HepG2 (cell line): ENCODE measurements at regions not wholly inside any gene's neighbourhood (a gene's known extent, or its start where the extent isn't known, plus 50 kb on each side); places are given as distances from the start of the nearest gene placed in this dataset.

Experiments
- ARID4A ChIP-seq: sonication (generic); formaldehyde crosslinking; IDR thresholded peaks from 2 replicates; pipeline ENCODE4 v1.5.0; 2020; ENCODE audit warnings: mild to moderate bottlenecking, missing genetic modification reagents, borderline replicate concordance
- ASH2L ChIP-seq: fragments of 300-600, 200-600 bp; sonication (generic); IDR thresholded peaks from 2 replicates; pipeline ENCODE4 v1.7.0; 2017; ENCODE audit warnings: low read depth, mild to moderate bottlenecking, moderate library complexity, mixed read lengths, low read length; ENCODE audit not compliant: insufficient read length
- FOSL2 ChIP-seq: sonication (generic); formaldehyde crosslinking; IDR thresholded peaks from 2 replicates; pipeline ENCODE4 v1.4.0; 2020; ENCODE audit warnings: missing genetic modification reagents
- GATAD2A ChIP-seq: IDR thresholded peaks from 2 replicates; pipeline ENCODE4 v1.6.1; 2016
- HDAC1 ChIP-seq: sonication (generic); formaldehyde crosslinking; IDR thresholded peaks from 2 replicates; pipeline ENCODE4 v1.5.1; 2020; ENCODE audit warnings: mild to moderate bottlenecking, missing genetic modification reagents
- HNF4A ChIP-seq: sonication (generic); formaldehyde crosslinking; IDR thresholded peaks from 2 replicates; pipeline ENCODE4 v1.4.0; 2020; ENCODE audit warnings: missing genetic modification reagents
- KDM2A ChIP-seq: sonication (generic); formaldehyde crosslinking; IDR thresholded peaks from 2 replicates; pipeline ENCODE4 v1.4.0; 2020; ENCODE audit warnings: low read depth, missing genetic modification reagents, borderline replicate concordance
- KDM6A ChIP-seq: IDR thresholded peaks from 2 replicates; pipeline ENCODE4 v1.6.1; 2016; ENCODE audit warnings: low read depth
- LCORL ChIP-seq, 2 experiments: fragments of 450-650 bp in 1 of 2; sonication (generic) in 1 of 2; formaldehyde crosslinking in 1 of 2; IDR thresholded peaks; 2 replicates each; pipeline versions ENCODE4 v1.5.0 to v1.6.1; 2017 to 2020; ENCODE audit warnings: antibody characterized with exemption in 1 of 2, missing genetic modification reagents in 1 of 2
- RAD21 ChIP-seq: fragments of 450-650 bp; formaldehyde crosslinking; IDR thresholded peaks from 2 replicates; pipeline ENCODE4 v1.5.0; 2020; ENCODE audit warnings: mild to moderate bottlenecking
- SOX6 ChIP-seq, 2 experiments: fragments of 450-650 bp in 1 of 2; sonication (generic) in 1 of 2; formaldehyde crosslinking in 1 of 2; IDR thresholded peaks; 2 replicates each; pipeline versions ENCODE4 v1.4.0 to v1.6.1; 2017 to 2020; ENCODE audit warnings: antibody characterized with exemption in 1 of 2, mild to moderate bottlenecking in 1 of 2, missing genetic modification reagents in 1 of 2
- SP5 ChIP-seq: IDR thresholded peaks from 2 replicates; pipeline ENCODE4 v1.6.1; 2016; ENCODE audit warnings: low read depth, borderline replicate concordance
- TBX2 ChIP-seq: sonication (generic); formaldehyde crosslinking; IDR thresholded peaks from 2 replicates; pipeline ENCODE4 v1.5.0; 2020; ENCODE audit warnings: missing genetic modification reagents, mild to moderate bottlenecking, borderline replicate concordance
- ZBTB38 ChIP-seq: sonication (generic); formaldehyde crosslinking; IDR thresholded peaks from 2 replicates; pipeline ENCODE4 v1.5.1; 2020; ENCODE audit warnings: mild to moderate bottlenecking, missing genetic modification reagents
- ZBTB7B ChIP-seq: sonication (generic); formaldehyde crosslinking; IDR thresholded peaks from 2 replicates; pipeline ENCODE4 v1.4.0; 2020; ENCODE audit warnings: missing genetic modification reagents
- ZMYM4 ChIP-seq: sonication (generic); formaldehyde crosslinking; IDR thresholded peaks from 2 replicates; pipeline ENCODE4 v1.8.1; 2023; ENCODE audit warnings: mild to moderate bottlenecking, missing genetic modification reagents
- ZNF263 ChIP-seq: sonication (generic); formaldehyde crosslinking; IDR thresholded peaks from 2 replicates; pipeline ENCODE4 v1.4.0; 2020; ENCODE audit warnings: missing genetic modification reagents
- ZNF549 ChIP-seq: sonication (generic); formaldehyde crosslinking; IDR thresholded peaks from 2 replicates; pipeline ENCODE4 v1.5.0; 2020; ENCODE audit warnings: missing genetic modification reagents
- ZNF598 ChIP-seq: sonication (generic); formaldehyde crosslinking; IDR thresholded peaks from 2 replicates; pipeline ENCODE4 v1.5.1; 2020; ENCODE audit warnings: mild to moderate bottlenecking, missing genetic modification reagents, borderline replicate concordance
- ZNF710 ChIP-seq: sonication (generic); formaldehyde crosslinking; IDR thresholded peaks from 2 replicates; pipeline ENCODE4 v1.5.0; 2020; ENCODE audit warnings: mild to moderate bottlenecking, missing genetic modification reagents, borderline replicate concordance
- ZNF737 ChIP-seq: sonication (generic); formaldehyde crosslinking; IDR thresholded peaks from 2 replicates; pipeline ENCODE4 v1.5.0; 2020; ENCODE audit warnings: missing genetic modification reagents, mild to moderate bottlenecking, borderline replicate concordance
- ZNF816 ChIP-seq: sonication (generic); formaldehyde crosslinking; IDR thresholded peaks from 2 replicates; pipeline ENCODE4 v1.8.0; 2022; ENCODE audit warnings: missing genetic modification reagents, mild to moderate bottlenecking, borderline replicate concordance
- ZSCAN31 ChIP-seq: sonication (generic); formaldehyde crosslinking; IDR thresholded peaks from 2 replicates; pipeline ENCODE4 v1.5.0; 2020; ENCODE audit warnings: low read depth, mild to moderate bottlenecking, missing genetic modification reagents
- ZSCAN9 ChIP-seq: IDR thresholded peaks from 2 replicates; pipeline ENCODE4 v1.6.1; 2016; ENCODE audit warnings: borderline replicate concordance

DNA sequence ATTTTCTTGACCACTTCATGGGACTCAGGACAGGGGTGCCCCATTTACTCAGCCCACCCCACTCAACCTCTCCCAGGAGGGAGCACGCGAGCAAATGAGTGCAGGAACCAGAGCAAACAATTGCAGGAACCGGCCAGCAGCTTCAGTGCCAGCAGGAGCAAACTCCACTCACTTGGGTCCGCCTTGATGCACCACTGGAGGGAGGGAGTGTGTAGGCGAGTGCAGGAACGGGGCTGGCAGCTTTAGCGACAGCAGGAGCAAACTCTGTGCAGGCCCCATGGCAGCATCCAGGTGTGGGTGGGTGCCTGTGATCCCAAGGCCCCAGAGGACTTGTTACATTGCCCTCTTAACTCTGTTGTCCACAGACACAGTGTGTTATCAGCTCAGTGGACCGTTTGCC, 1667.3 kb upstream of the CELF4 start (continued):
- TF ChIP-seq ARID4A (CRISPR knock-in tag) (peak; percentile 28; the same call in 1 of the 2 replicates), ZSCAN31 (0 out of 2 replicates have a peak, but pooled peaks have one; percentile 27), KDM6A (0 out of 2 replicates have a peak, but pooled peaks have one; percentile 10), ASH2L (no peak), ZNF816 (CRISPR knock-in tag) (0 out of 2 replicates have a peak, but pooled peaks have one; percentile 31), ZNF549 (CRISPR knock-in tag) (peak; percentile 98), GATAD2A (CRISPR knock-in tag) (0 out of 2 replicates have a peak, but pooled peaks have one; percentile 33), TBX2 (CRISPR knock-in tag) (peak; percentile 69), ZBTB7B (CRISPR knock-in tag) (no peak; the same call in 1 of the 2 replicates), ZMYM4 (peak; percentile 82), ZSCAN9 (0 out of 2 replicates have a peak, but pooled peaks have one; percentile 42), RAD21 (CRISPR knock-in tag) (peak; percentile 41; the same call in 1 of the 2 replicates), SOX6 (IDR thresholded peaks at IDR 0.05) (no peak), SOX6 (CRISPR knock-in tag; IDR thresholded peaks at IDR 0.05) (peak; percentile 23; the same call in 1 of the 2 replicates), ZBTB38 (CRISPR knock-in tag) (0 out of 2 replicates have a peak, but pooled peaks have one; percentile 43), ZNF263 (CRISPR knock-in tag) (peak; percentile 24; the same call in 1 of the 2 replicates), SP5 (CRISPR knock-in tag) (no peak), ZNF598 (CRISPR knock-in tag) (peak; percentile 26; the same call in 1 of the 2 replicates), ZNF737 (no peak), HDAC1 (CRISPR knock-in tag) (peak; percentile 38), ZNF710 (0 out of 2 replicates have a peak, but pooled peaks have one; percentile 33), LCORL (IDR thresholded peaks at IDR 0.05) (no peak), LCORL (CRISPR knock-in tag; IDR thresholded peaks at IDR 0.05) (peak; percentile 59; the same call in 1 of the 2 replicates), FOSL2 (CRISPR knock-in tag) (no peak), HNF4A (CRISPR knock-in tag) (peak; percentile 73), KDM2A (CRISPR knock-in tag) (0 out of 2 replicates have a peak, but pooled peaks have one; percentile 21)
